GM12892 (cell line): ENCODE measurements at regions not wholly inside any gene's neighbourhood (a gene's known extent, or its start where the extent isn't known, plus 50 kb on each side); places are given as distances from the start of the nearest gene placed in this dataset.

ENCODE experiments used
- DNase-seq: peaks from one replicate; pipeline ENCODE4 v3.0.0; 2011; ENCODE audit not compliant: insufficient read length
- FAIRE-seq: peaks from 2 replicates; lab custom pipeline; 2011; peaks lifted over from hg19 to GRCh38; lab: Jason Lieb, UNC
- POLR2A ChIP-seq: IDR thresholded peaks from 2 replicates; pipeline ENCODE4 v1.6.1; 2011; ENCODE audit warnings: low read depth, low read length, control low read depth
- POLR2AphosphoS5 ChIP-seq: IDR thresholded peaks from 2 replicates; pipeline ENCODE4 v1.6.1; 2011; ENCODE audit warnings: low read depth, low read length, control low read depth
- TAF1 ChIP-seq: IDR thresholded peaks from 2 replicates; pipeline ENCODE4 v1.6.1; 2011; ENCODE audit warnings: low read depth, mild to moderate bottlenecking, control low read depth, low read length, borderline replicate concordance

DNA sequence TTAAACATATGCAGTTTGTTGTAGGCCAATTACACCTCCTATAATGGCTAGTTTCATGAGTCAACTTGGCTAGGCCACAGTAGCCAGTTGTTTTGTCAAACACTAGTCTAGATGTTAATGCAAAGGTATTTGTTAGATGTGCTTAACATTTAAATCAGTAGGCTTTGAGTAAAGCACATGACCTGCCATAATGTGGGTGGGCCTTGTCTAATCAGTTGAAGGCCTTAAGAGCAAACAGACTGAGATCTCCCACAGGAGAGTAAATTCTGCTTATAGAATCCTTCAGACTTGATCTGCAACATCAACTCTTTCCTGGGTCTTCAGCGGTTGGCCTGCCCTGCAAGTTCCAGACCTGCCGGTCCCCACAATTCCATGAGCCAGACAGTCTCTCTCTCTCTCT lies 1345.9 kb downstream of the BRD1 start:
- TF ChIP-seq TAF1 (no peak), POLR2AphosphoS5 (no peak), POLR2A (no peak)
- no peak for FAIRE-seq
- DNase-seq = no peak

DNA sequence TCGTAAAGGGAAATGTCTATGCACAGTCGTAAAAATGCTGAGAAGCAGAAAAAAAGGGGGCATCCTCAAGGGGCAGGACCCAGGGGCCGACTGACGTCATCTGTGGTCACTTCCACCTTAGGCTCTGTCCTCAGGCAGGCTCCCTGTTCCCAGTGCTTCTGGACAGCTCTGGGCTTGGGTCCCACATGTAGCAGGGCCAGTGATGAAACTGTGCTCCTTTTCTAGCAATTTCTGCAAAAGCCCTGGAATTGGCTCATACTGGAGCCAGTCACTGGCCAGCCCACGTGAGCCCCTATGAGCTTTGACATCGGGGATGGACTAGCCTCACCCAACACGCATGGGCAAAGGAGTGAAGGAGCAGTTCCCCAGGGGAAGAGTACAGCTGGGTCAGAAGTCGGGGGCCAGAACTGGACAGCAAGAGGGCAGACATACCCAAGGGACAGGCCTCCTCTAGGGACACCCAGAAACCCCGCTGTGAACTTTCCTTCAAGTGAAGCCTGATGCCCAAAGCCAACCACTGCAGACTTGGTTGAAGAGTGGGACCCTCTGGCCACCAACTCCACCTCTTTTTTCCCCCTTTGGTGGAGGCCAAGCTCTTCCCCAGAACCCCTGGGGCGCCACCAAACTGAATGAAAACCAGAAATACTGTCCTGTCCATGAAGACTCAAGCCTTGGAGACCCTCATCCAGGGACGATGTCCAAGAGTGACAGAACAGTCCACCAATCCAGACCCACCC lies 1349.0 kb downstream of the BRD1 start:
- TF ChIP-seq POLR2A (no peak), POLR2AphosphoS5 (no peak), TAF1 (no peak)
- FAIRE-seq (no peak), DNase-seq (no peak)

DNA sequence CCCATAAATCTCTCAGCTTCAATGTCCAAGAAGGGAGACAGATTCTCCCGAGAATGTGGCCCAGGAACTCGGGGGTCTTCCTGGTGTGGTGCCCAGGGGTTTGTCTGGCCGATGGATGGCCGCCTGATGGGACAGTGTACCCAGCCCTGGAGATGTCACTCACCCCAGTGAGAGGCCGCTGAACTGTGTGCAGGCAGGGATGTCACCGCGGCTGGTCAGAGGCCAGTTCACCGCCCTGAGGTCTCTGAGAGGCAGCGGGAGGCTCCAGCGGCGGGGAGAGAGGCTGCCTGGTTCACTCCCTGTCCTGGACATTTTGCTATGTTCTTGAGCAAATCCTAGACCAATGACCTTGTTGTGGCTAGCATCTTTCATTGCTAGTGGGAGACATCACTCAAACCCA lies 1349.5 kb downstream of the BRD1 start:
- FAIRE-seq = no peak
- no peak for DNase-seq
- no peak for TF ChIP-seq TAF1
- TF ChIP-seq POLR2AphosphoS5 = no peak
- no peak for TF ChIP-seq POLR2A

DNA sequence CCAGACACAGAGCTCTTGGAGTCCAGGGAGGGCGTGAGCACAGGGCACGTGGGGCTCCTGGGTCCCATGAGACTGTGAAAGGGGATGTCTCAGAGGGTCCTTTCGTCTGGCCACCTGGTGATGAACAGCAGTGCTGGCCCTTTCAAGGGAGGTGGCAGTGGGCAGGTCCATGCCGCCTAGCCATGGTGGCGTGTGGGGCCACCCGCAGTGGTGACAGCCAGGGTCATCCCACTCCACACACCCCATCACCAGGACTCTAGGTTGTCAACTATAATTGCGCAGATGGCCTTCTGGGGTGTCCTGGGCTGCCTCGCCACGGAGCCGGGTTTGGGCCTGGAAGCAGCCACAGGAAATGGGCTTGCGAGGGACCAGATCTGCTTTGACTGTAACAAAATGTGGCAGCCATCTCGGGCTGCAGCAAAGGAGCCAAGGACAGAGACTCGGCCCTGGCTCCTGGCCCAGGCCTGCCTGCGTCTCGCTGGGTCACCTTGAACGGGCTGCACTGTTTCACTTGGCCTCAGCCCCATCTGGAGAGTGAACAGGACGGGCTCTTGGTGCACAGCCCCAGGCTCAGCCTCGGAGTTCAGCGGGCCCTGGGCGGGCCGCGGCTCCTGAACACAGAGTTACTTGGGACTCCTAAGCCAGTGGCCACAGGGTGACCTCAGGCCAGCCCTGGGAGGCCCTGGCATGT lies 1350.5 kb downstream of the BRD1 start:
- DNase-seq (no peak), FAIRE-seq (no peak)
- no peak for TF ChIP-seq POLR2A
- TF ChIP-seq POLR2AphosphoS5 = no peak
- TF ChIP-seq TAF1 = no peak

DNA sequence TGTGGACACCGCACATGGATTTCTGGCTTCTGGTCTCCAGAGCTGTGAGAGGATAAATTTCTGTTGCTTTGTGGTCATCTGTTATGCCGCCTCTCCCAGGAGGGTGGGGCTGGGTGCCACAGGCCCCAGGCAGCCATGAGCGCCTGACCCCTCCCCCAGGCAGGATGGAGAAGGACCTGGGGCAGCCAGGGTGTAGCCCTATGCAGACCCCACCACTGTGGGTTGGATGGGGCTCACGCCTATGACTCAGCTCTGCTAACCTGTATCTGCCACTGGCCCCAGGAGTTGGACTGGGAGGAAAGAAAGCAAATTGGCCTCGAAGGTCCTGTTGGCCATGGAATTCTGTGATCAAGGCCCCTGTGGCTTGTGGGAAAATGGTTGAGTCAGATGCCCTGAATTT lies 1351.1 kb downstream of the BRD1 start:
- DNase-seq (no peak), FAIRE-seq (no peak)
- TF ChIP-seq TAF1 (no peak), POLR2A (no peak), POLR2AphosphoS5 (no peak)

DNA sequence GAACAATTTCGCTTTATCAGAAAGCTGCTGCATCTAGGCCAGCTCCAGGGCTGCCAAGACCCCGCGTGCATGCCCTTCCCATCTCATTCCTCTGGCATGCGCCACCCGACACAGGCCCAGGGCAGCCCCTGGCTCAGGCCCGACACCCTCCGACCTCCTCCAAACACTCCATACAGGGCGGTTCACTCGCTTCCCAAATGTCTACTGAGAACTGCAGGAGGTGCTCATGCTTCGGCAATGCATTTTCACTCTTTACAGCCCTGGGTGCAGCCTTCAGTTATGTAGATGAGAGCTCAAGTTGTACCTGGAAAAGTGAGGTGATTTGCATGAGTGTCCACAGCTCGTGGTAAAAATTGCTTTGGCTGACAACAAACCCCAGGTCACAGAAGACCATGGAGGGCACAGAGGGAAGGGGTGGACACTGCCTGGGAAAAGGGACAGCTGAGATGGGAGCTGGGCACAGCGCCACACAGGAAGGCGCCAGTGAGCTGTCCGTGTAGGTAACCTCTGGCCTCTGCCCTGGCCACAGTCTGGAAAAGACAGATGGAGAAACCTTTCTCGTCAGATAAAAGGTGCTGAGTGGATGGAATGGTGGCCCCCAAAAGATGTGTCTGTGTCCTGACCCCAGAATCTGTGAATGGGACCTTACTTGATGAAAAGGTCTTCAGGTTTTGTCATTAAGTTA lies 1351.9 kb downstream of the BRD1 start:
- TF ChIP-seq POLR2AphosphoS5 = no peak
- no peak for TF ChIP-seq POLR2A
- no peak for TF ChIP-seq TAF1
- DNase-seq = no peak
- FAIRE-seq = no peak

DNA sequence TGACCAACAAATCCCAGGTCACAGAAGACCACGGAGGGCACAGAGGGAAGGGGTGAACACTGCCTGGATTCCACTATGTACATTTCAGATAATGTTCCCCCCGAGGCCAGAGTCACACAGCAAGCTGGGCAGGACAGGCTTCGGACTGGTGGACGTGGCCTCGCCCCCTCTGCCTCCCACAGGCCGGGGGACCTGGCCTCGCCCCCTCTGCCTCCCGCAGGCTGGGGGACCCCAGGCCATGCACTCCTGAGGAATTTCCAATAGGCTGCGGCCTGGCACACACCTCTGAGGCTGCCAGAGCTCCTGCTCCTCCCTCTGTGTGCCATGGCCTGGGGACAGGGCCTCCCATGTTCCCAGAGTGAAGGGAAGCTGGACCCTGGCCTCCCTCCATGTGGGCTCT lies 1352.8 kb downstream of the BRD1 start:
- FAIRE-seq (no peak), DNase-seq (no peak)
- TF ChIP-seq POLR2A (no peak), POLR2AphosphoS5 (no peak), TAF1 (no peak)

DNA sequence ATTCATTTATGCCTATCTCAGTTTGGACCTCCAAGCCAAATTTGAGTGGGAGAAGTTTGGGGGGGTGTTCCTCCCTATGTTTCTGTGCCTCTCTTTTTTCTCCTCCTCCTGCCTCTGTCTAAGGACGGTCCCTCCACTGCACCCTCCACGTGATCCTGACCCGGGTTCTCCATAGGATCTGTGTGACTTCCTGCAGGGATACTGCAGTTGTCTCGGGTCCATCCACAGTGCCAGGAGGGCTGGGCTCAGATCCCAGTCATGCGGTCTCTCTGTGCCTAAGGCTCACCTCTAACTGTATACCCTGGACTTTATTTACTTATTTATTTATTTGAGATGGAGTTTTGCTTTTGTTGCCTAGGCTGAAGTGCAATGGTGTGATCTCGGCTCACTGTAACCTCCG lies 1354.5 kb downstream of the BRD1 start:
- DNase-seq (no peak), FAIRE-seq (no peak)
- TF ChIP-seq POLR2AphosphoS5 = no peak
- no peak for TF ChIP-seq TAF1
- no peak for TF ChIP-seq POLR2A

DNA sequence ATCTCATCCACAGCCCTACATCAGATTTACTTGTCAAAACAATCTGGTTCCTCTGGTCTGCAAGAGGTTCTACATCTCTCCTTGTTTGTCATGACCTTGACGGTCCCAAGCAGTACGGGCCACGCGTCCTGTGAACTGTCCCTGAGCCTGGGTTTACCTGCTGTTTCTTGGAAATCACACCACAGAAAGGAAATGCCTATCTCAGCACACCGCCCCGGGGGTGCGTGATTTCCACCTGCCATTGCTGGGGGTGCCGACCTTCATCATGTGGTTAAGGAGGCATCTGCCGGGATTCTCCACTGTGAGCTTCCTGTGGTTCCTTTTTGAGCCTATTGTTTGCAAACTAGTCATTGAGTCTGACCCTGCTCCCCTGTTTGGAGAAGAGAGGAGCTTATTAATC lies 1363.4 kb downstream of the BRD1 start:
- TF ChIP-seq TAF1 (no peak), POLR2AphosphoS5 (no peak), POLR2A (no peak)
- FAIRE-seq (no peak), DNase-seq (no peak)

DNA sequence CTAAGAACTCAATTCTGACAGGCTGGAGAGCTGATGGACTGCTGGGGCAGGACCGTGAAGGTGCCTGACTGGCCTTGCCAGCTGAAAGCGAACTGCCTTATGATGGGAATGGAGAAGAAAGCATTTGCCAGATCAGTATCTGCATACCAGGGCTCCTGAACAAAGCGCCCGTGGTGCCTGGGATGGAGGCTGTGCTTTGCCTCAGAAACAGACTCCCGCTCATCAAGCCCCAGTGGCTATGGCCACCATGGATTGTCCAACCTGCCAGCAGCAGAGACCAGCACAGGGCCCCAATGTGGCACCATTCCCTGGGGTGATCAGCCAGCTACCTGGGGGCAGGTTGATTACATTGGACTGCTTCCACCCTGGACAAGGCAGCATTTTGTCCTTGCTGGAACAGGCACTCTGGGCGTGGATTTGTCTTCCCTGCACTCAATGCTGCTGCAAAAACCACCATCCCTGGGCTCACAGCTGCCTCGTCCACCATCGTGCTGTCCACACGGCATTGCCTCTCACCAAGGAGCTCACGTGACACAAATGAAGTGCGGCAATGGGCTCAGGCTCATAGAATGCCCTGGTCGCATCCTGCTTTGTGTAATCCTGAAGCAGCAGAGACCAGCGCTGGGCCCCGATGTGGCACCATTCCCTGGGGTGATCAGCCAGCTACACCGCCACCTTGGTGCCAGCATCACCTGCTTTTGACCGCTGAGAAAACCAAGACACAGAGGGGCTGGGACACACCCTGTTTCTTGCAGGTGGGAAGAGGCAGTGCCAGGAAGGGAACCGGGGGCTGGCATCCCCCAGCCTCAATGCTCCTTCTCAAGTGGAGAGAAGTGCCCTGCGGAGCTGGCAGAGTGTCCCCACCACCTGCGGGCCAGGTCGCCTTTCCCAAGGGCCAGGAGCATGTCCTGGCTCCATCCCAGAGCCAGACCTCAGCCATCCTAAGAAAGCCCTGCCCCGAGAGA lies 1367.5 kb downstream of the BRD1 start:
- FAIRE-seq = no peak
- no peak for TF ChIP-seq POLR2AphosphoS5
- TF ChIP-seq POLR2A = no peak
- TF ChIP-seq TAF1 = no peak
- DNase-seq = no peak

DNA sequence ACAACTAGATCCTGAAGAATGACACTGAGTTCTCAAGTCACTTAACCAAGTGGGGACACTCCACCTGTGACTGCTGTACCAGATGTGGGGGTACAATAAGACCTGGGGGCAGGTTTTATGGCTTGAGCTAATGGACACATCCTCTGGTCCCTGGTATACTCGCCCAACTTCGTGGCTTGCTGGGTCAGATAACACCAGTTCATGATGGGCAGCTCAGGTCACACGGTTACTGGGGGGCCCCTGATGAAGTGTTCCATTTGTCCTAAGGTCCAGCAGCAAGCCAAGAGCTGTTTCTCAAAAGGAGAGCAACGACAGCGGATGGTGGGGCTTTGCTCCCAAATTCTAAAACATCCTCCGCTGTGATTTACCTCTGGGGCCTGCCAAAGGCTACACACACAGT lies 1368.4 kb downstream of the BRD1 start:
- no peak for DNase-seq
- TF ChIP-seq POLR2AphosphoS5 = no peak
- TF ChIP-seq TAF1 = no peak
- no peak for TF ChIP-seq POLR2A

DNA sequence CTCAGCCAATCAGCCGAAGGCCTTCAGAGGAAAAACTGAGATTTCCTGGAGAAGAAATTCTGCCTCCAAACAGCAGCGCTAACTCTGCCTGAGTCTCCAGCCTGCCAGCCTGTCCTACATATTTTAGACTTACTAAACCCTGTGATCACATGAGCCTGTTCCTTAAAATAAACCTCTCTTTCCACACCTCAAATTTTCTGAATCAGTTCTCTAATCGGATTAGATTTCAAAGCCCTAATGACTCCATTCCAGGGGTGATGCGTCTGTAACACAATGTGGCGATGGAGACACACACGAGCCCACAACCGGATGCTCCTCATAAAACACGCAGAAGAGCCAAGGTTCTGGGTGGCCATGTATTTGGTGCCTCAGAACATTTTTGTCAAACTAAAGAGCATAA lies 1371.2 kb downstream of the BRD1 start:
- TF ChIP-seq POLR2A = no peak
- no peak for TF ChIP-seq TAF1
- TF ChIP-seq POLR2AphosphoS5 = no peak
- no peak for DNase-seq
- no peak for FAIRE-seq

More for the DNA sequence above, 1368.4 kb downstream of the BRD1 start:
- FAIRE-seq = no peak
